Hepatocyte (in vitro differentiated cells): ENCODE measurements at regions not wholly inside any gene's neighbourhood (a gene's known extent, or its start where the extent isn't known, plus 50 kb on each side); places are given as distances from the start of the nearest gene placed in this dataset.

Experiments
- CTCF ChIP-seq: fragments of 200-600 bp; sonication (generic); IDR thresholded peaks from 2 replicates; pipeline ENCODE4 v1.5.1; 2016; ENCODE audit warnings: antibody characterized with exemption, mild to moderate bottlenecking; ENCODE audit not compliant: poor library complexity
- EZH2 ChIP-seq: fragments of 200-600 bp; sonication (generic); IDR thresholded peaks from 2 replicates; pipeline ENCODE4 v1.6.1; 2016; ENCODE audit warnings: antibody characterized with exemption, mild to moderate bottlenecking, borderline replicate concordance
- EZH2phosphoT487 ChIP-seq: fragments of 200-600 bp; sonication (generic); IDR thresholded peaks from one replicate; pipeline ENCODE4 v1.6.1; 2018; ENCODE audit warnings: antibody characterized with exemption, mild to moderate bottlenecking, low read depth, moderate library complexity; ENCODE audit not compliant: unreplicated experiment, severe bottlenecking

GRCh38 chr2:144643537-144644336, 123.8 kb upstream of the ZEB2 start:
- TF ChIP-seq CTCF = no peak
- TF ChIP-seq EZH2 = no peak
- TF ChIP-seq EZH2phosphoT487 = no peak
